ENCODE measurements at regions not wholly inside any gene's neighbourhood (a gene's known extent, or its start where the extent isn't known, plus 50 kb on each side); places are given as distances from the start of the nearest gene placed in this dataset.

DNA sequence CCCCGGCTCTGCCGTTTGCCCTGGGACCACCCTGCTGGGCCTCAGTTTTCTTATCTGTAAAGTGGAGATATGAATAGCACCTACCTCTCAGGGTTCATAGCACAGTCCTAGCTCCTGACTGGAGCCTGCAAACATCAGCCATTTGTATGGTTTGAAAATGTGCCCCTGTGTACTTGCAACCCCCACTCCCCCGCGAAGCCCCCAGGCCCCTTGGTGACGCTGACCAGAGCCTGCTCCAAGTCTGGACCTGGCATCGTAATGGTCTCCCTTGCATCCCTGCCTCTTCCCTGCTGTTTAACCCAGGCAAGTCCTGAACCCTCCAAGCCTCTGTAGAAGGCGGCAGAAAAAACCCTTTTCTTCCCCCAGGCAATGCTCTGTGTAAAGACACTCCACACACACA is 128.0 kb downstream of the IRF8 start:
- no peaks in the 10 kb centered on the region for H3K9me2 ChIP-seq (replicated peaks; ENCODE audit: low read length)
- CTCF ChIA-PET, result no interaction called here

DNA sequence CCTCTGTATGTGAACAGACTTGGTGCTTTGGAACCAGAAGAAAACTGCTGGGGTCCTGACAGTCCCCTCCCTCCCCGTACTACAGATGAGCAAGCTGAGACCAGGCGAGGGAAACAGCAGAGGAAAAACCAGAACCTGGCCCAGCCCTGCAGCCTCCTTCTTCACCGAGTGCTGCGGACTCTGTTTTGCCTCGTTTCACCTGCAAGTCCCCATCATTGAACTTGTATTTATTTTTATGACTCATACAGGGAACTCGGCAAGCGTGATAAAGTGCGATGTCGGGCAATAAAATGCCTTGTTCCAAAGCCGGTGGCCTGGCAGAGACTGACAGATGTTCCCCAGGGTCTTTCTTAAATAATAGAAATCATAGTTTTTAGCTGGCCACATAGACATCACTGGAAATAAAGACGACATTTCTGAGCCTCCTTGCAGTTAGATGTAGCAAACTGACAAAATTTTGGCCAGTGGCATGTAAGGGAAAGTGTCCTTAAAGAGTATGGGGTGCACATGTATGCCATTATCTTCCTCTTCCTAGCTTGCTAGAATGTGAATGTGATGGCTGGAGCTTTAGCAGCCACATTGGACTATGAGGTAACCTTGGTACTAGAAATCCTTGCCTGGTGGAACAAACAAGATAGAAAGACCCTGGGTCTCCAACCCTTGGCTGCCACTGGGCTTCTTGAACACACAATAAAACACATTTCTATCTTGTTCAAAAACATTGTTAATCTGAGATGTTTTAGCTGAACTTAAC is 128.6 kb downstream of the IRF8 start:
- no peaks in the 10 kb centered on the region for H3K4me1 ChIP-seq (ENCODE audit: insufficient read depth, low read length)
- no peak overlapping the region for H3K4me2 ChIP-seq (ENCODE audit: low read length)
- intact Hi-C loops (cut with micrococcal nuclease), result no loop called here
- H2AFZ ChIP-seq (ENCODE audit: low read length), result no peak overlapping the region
- peaks cover 41% of the 10 kb centered on the region for H3K27me3 ChIP-seq (ENCODE audit: low read length)
- no peaks in the 10 kb centered on the region for H3K9me2 ChIP-seq (replicated peaks; ENCODE audit: low read length)
- H3K27ac ChIP-seq (ENCODE audit: low read length), result no peak overlapping the region
- TF ChIP-seq EZH2 (IDR thresholded peaks at IDR 0.05; ENCODE audit: low read length, unreplicated experiment) (no peak), EZH2phosphoT487 (IDR thresholded peaks at IDR 0.05; ENCODE audit: borderline replicate concordance, low read length) (no peak)
- TF ChIP-seq, protein P1, sequence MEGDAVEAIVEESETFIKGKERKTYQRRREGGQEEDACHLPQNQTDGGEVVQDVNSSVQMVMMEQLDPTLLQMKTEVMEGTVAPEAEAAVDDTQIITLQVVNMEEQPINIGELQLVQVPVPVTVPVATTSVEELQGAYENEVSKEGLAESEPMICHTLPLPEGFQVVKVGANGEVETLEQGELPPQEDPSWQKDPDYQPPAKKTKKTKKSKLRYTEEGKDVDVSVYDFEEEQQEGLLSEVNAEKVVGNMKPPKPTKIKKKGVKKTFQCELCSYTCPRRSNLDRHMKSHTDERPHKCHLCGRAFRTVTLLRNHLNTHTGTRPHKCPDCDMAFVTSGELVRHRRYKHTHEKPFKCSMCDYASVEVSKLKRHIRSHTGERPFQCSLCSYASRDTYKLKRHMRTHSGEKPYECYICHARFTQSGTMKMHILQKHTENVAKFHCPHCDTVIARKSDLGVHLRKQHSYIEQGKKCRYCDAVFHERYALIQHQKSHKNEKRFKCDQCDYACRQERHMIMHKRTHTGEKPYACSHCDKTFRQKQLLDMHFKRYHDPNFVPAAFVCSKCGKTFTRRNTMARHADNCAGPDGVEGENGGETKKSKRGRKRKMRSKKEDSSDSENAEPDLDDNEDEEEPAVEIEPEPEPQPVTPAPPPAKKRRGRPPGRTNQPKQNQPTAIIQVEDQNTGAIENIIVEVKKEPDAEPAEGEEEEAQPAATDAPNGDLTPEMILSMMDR (conservative IDR thresholded peaks at IDR 0.05; ENCODE audit: low read depth, low read length), result no peak
- BruUV-seq (replicated peaks), result no TSS peak
- POLR2A ChIA-PET (ENCODE audit: unreplicated experiment), result no interaction called here
- no peaks in the 10 kb centered on the region for H3K9me3 ChIP-seq (ENCODE audit: low read length)
- no peaks in the 10 kb centered on the region for H3F3A ChIP-seq (ENCODE audit: low read length, unreplicated experiment)
- H3K9ac ChIP-seq (ENCODE audit: low read length), result no peak overlapping the region
- H4K20me1 ChIP-seq (ENCODE audit: low read length), result no peaks in the 10 kb centered on the region
- H3K79me2 ChIP-seq (ENCODE audit: low read length), result no peaks in the 10 kb centered on the region
- CTCF ChIA-PET, result no interaction called here
- ATAC-seq (no peak), DNase-seq (peak; percentile 38)
- no peaks in the 10 kb centered on the region for H3K36me3 ChIP-seq (ENCODE audit: low read depth, low read length)
- no peak overlapping the region for H3K4me3 ChIP-seq (ENCODE audit: low read length)

More for the DNA sequence above, 128.0 kb downstream of the IRF8 start:
- Histone ChIP-seq H3K27ac (ENCODE audit: low read length) (no peak overlapping the region), H3K4me2 (ENCODE audit: low read length) (no peak overlapping the region), H4K20me1 (ENCODE audit: low read length) (no peaks in the 10 kb centered on the region), H3K4me3 (ENCODE audit: low read length) (no peak overlapping the region), H3F3A (ENCODE audit: low read length, unreplicated experiment) (no peaks in the 10 kb centered on the region), H3K36me3 (ENCODE audit: low read depth, low read length) (no peaks in the 10 kb centered on the region), H3K9ac (ENCODE audit: low read length) (no peak overlapping the region), H3K27me3 (ENCODE audit: low read length) (peaks cover 41% of the 10 kb centered on the region), H2AFZ (ENCODE audit: low read length) (no peak overlapping the region), H3K79me2 (ENCODE audit: low read length) (no peaks in the 10 kb centered on the region), H3K9me3 (ENCODE audit: low read length) (no peaks in the 10 kb centered on the region), H3K4me1 (ENCODE audit: insufficient read depth, low read length) (no peaks in the 10 kb centered on the region)
- POLR2A ChIA-PET (ENCODE audit: unreplicated experiment), result no interaction called here
- intact Hi-C loops (cut with micrococcal nuclease), result no loop called here
- DNase-seq (no peak), ATAC-seq (no peak)
- TF ChIP-seq, protein P1 (conservative IDR thresholded peaks at IDR 0.05; ENCODE audit: low read depth, low read length), result no peak
- no peak for TF ChIP-seq EZH2 (IDR thresholded peaks at IDR 0.05; ENCODE audit: low read length, unreplicated experiment)
- TF ChIP-seq EZH2phosphoT487 (IDR thresholded peaks at IDR 0.05; ENCODE audit: borderline replicate concordance, low read length), result no peak
- BruUV-seq (replicated peaks), result no TSS peak

DNA sequence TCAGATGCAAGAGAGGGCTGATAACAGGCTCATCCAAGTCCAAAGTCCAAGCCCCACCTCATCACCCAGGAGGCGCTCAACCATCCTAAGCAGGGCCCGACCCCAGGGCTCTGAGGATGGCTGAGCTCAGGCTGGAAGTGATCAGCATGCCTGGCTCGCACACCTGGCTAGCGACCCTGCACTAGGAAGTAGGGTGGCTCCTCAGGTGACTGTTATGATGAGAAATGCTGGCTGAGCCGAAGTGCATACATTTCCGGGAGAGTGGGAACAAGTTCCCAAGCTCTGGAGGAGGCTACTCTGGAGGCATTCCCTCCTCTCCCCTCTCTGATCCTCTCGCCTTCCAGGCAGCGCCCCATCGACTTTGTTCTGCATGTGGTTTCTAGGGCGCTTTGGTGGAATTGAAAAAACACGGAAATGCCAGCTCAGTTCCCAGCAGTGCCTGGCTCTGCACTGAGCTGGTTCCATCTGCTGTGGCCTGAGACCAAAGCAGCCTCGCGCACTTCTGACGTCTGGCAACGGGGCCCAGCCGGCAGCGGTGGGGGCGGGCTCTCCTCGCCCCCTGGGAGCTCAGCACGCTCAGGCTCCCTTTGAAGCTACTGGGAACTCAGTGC is 130.3 kb downstream of the IRF8 start:
- H3K4me2 ChIP-seq (ENCODE audit: low read length), result no peak overlapping the region
- H3K36me3 ChIP-seq (ENCODE audit: low read depth, low read length), result no peaks in the 10 kb centered on the region
- DNase-seq, result no peak
- intact Hi-C loops (cut with micrococcal nuclease), result no loop called here
- no peak overlapping the region for H3K9ac ChIP-seq (ENCODE audit: low read length)
- no peaks in the 10 kb centered on the region for H3K79me2 ChIP-seq (ENCODE audit: low read length)
- ChIA-PET CTCF (no interaction called here), POLR2A (ENCODE audit: unreplicated experiment) (no interaction called here)
- peaks cover 38% of the 10 kb centered on the region for H3K27me3 ChIP-seq (ENCODE audit: low read length)
- ATAC-seq, result no peak
- H3K27ac ChIP-seq (ENCODE audit: low read length), result no peak overlapping the region
- H3K9me3 ChIP-seq (ENCODE audit: low read length), result no peaks in the 10 kb centered on the region
- TF ChIP-seq, protein P1 (conservative IDR thresholded peaks at IDR 0.05; ENCODE audit: low read depth, low read length), result no peak
- no peak for TF ChIP-seq EZH2 (IDR thresholded peaks at IDR 0.05; ENCODE audit: low read length, unreplicated experiment)
- no peak for TF ChIP-seq EZH2phosphoT487 (IDR thresholded peaks at IDR 0.05; ENCODE audit: borderline replicate concordance, low read length)
- no peaks in the 10 kb centered on the region for H3F3A ChIP-seq (ENCODE audit: low read length, unreplicated experiment)
- no peak overlapping the region for H2AFZ ChIP-seq (ENCODE audit: low read length)
- H4K20me1 ChIP-seq (ENCODE audit: low read length), result no peaks in the 10 kb centered on the region
- no peak overlapping the region for H3K4me3 ChIP-seq (ENCODE audit: low read length)
- H3K9me2 ChIP-seq (replicated peaks; ENCODE audit: low read length), result no peaks in the 10 kb centered on the region
- no TSS peak for BruUV-seq (replicated peaks)
- H3K4me1 ChIP-seq (ENCODE audit: insufficient read depth, low read length), result no peaks in the 10 kb centered on the region

Measured in PC-3 (cell line).